ENCODE measurements at regions not wholly inside any gene's neighbourhood (a gene's known extent, or its start where the extent isn't known, plus 50 kb on each side); places are given as distances from the start of the nearest gene placed in this dataset.
A peak's percentile ranks its signal among the peaks of the same experiment; 100 is the strongest.
"Not testable (repeated sequence)": the region's sequence is repeated elsewhere in the genome, so short reads cannot be mapped to it uniquely, and the experiment has no call there.

DNA sequence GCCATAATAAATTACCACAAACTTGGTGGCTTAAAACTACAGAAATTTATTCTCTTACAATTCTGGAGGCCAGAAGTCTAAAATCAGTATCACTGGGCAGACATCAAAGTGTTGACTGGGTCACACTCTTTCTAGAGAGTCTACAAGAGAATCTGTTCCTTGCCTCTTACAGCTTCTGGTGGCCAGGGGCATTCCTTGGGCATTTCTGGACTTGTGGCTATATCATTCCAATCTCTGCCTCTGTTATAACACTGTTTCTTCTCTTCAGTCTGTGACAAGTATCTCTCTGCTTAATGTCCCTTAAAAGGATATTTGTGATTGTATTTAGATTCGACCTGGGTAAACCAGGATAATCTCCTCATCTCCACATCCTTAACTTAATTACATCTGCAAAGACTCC lies 207.3 kb upstream of the DCAF8L1 start:
- no peak for DNase-seq

DNA sequence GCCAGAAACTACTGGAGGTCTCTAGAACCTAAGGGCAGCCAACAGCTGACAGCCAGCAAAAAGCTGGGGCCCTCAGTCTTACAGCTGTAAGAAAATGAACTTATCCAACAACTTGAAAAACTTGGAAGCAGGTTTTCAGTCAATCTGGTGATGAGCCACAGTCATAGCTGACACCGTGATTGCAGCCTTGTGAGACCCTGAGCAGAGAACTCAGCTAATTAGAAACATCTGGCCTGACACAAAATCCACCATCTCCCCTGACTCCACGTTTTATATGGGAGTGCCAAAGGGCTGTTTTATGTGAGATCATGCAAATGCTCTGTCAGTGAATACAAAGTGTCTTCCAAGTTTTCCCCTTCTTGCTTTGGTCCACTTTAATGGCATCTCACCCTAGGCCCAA lies 198.8 kb upstream of the DCAF8L1 start:
- no peak for DNase-seq

DNA sequence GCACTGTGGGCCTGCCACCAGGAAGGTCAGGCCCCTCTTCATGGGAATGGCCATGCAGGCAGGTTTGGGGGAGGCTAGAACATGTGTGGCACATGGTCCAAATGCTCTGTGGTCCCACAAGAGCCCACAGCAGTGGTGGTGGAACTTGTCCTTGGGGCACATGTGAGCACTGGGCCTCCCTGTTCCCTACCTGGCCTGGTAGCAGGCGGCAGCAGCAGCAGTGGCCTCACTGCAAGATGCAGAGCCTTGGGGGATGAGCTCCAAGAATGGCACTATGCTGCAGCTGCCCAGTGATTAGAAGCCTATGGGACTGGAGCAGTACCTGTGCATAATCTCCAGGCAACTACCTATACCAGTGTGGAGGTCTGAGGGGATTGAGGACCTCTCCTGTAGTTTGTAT lies 197.0 kb upstream of the DCAF8L1 start:
- DNase-seq = no peak

DNA sequence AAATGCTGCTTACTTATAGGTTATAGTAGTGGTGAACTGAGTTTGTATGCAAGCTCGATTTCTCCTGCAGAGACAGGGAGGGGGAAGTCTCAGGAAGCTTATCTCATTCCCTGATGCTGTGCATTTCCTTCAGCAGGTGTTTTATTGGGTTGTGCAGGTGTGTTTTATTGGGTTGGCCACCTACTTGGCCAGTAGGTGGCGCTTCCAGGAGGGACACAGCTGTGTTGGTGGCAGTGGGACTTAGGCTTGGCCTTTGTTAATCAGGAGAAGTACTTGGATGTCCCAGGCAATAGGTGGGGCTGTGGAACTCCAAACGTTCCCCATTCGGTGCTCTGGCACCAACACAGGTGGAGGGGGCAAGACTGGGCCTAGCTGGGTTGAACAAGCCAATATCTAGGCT lies 196.0 kb upstream of the DCAF8L1 start:
- peak; percentile 2 to 6 for DNase-seq

DNA sequence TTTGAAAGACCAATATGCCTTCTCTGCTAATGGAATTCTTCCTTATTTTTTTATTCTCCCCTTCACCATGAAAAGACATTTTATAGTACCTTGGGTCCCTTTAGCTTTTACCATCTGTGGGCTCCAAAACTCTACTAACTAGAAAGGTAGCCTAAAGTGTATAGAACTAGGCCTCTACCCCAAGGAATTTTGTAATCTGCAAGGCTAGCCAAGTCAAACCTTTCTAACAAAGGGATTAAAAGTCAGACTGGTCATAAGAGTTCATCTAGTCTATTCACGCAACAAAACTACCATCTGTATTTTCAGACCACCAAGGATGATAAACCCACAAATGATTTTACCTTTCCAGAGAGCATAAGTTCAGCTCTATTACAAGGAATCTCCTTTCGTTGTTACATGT lies 189.5 kb upstream of the DCAF8L1 start:
- no peak for DNase-seq

DNA sequence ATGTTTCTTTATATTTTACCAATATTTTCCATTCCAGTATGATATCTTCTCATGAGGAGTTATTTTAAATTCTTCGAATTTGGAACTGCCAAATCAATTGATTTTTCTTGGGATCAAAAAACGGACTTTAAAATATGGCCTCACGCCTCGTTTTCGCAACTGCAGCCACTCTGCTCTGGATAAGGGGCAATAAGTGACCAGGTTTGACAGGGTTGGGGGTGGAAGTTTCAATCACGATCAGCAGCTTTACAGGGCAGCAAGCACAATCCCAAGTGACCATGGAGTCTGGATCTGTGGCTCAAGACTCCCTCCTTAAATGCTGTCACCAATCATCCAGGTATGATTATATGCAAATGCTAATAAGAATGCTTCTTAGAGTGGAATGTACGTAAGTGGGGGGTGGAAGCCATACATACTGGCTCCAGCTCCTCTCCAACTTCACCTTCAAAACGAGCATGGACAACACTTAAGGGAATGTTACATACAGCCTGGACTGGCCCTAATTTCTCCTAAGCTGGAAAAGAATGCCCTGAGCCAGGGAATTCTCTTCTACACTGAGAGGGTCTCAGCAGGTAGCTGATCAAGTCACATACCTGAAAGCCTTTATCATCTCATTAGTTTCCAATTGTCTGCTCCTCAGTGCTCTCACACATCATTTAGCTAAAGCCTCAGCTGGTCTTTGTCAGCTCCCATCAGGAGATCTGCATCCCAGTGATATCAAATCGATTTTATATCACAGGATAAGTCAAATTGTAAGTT lies 176.9 kb upstream of the DCAF8L1 start:
- DNase-seq = no peak

DNA sequence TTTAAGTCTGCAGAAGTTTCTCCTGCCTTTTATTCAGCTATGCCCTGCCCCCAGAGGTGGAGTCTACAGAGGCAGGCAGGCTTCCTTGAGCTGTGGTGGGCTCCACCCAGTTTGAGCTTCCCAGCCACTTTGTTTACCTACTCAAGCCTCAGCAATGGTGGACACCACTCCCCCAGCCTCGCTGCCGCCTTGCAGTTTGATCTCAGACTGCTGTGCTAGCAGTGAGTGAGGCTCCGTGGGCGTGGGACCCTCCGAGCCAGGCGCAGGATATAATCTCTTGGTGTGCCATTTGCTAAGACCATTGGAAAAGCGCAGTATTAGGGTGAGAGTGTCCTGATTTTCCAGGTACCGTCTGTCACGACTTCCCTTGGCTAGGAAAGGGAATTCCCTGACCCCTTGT lies 171.0 kb upstream of the DCAF8L1 start:
- DNase-seq = not testable (repeated sequence)

DNA sequence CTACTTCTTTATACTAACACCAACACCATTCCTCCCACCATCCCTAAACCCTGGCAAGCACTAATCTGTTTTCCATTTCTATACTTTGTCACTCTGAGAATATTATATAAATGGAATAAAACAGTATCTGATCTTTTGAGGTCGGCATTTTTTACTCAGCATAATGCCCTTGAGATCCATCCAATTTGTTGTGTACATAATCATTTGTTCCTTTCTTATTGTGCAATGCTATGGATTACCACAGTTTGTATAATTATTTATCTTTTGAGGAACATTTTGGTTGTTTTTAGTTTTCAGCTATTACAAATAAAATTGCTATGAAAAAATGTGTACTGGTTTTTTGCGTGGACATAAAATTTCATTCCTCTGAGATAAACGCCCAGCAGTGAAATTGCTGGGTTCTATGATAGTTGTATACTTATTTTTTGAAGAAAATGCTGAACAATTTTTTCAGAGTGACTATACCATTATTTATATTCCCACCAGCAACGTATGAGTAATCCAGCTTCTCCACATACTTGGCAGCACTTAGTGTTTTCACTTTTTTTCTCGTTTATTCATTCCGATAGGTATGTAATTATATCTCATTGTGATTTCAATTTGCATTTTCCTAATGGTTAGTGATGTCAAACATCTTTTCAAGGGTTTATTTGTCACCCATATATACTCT lies 154.3 kb upstream of the DCAF8L1 start:
- DNase-seq = no peak

DNA sequence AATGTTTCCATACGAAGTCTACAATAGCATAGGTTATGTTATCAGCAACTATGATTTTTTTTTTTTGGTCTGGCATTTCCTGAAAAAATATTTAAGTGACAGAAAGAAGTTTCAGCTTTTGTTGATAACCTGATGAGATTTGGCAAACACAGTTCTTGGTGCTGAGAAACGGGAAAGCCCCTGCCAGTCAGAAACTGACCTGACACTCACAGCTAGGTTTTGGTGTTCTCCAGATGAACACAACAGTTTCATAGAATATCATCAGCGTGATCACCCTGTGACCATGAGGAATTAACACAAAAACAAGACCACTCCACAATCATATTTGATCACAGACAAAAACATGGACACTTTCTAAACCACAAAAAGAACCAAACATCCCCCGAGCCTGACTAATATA lies 152.5 kb upstream of the DCAF8L1 start:
- DNase-seq = no peak

DNA sequence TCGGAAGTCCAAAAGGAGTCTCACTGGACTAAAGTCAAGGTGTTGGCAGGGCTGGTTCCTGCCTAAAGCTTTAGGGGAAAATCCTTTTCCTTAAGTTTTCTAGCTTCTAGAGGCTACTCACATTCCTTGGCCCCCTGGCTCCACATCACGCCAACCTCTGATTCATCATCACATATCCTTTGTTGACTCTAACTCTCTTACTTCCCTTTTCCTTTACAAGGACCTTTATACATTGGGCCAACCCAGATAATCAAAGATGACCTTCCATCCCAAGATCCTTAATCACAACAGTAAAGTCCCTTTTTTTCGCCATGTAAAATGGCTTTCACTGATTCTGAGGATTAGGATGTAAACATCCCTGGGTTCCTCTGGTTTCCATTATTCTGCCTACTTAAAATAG lies 146.4 kb upstream of the DCAF8L1 start:
- DNase-seq = no peak

DNA sequence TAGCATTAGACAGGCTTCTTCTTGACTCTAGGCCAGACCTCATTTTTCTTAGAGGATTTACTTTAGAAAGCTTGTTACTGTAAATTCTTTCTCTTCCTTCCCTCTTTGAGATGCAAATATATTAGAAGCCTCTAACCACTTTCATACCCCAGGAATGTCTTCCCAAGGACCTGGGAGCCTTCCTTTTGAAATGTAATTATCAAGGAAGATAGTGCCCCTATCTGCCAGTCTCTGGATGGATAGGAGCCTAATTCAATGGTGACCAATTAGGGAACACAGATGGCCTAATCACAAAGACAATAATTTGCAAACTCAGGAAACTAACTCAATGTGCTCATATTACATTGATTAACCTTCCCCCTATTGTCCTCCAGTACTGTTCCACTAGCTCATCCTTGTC lies 145.6 kb upstream of the DCAF8L1 start:
- DNase-seq = no peak

DNA sequence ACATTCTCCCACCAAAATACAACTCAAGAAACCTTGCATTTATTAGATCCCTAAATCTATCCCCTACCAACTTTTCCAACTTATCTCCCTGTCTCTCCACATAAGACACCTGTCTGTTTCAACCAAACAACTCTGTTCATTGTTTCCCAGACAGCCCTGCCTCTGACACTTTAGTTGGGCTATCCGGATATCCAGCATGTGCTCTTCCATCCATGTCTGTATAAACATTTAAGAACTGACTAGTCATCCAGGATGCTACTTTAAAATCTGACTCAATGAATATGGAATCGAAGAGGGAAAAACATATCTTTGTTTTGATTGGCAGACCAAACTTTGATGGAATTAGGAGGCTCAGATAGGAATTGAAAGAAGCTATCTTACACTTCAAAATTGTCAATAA lies 143.2 kb upstream of the DCAF8L1 start:
- no peak for DNase-seq

DNA sequence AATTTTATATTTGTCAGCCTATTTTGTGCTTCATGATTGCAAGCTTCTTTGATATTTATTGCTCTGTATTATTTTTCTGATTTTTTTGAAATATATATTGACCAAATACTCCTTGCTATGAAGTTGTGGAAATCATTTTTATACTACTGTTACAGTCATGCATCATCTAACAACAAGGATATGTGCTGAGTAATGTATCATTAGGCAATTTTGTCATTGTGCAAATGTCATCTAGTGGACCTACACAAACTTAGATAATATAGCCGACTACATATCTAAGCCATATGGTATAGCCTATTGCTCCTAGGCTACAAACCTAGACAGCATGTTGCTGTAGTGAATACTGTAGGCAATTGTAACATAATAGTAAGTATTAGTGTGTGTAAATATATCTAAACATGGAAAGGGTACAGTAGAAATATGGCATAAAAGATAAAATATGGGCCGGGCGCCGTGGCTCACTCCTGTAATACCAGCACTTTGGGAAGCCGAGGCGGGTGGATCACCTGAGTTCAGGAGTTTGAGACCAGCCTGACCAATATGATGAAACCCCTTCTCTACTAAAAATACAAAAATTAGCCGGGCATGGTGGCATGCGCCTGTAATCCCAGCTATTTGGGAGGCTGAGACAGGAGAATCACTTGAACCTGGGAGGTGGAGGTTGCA lies 139.5 kb upstream of the DCAF8L1 start:
- not testable (repeated sequence) for DNase-seq

DNA sequence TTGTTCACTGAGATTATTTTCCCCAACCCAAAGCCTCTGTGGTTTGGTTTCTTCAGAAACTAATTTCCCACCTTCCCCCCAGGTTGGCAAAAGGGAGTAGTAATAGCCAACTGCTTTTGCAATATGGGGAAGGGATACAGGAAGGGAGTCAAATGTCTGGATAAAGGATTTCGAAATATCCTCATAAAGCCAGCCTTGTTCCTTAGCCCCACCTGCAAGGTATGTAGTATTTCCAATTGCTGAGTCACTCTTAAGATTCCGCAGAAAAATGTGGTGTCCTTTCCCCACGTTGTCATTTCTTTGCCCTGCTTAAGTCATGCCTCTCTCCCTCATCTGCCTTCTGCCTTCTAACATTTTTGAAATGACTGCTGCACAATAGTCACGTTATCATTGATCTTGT lies 138.8 kb upstream of the DCAF8L1 start:
- DNase-seq = no peak

DNA sequence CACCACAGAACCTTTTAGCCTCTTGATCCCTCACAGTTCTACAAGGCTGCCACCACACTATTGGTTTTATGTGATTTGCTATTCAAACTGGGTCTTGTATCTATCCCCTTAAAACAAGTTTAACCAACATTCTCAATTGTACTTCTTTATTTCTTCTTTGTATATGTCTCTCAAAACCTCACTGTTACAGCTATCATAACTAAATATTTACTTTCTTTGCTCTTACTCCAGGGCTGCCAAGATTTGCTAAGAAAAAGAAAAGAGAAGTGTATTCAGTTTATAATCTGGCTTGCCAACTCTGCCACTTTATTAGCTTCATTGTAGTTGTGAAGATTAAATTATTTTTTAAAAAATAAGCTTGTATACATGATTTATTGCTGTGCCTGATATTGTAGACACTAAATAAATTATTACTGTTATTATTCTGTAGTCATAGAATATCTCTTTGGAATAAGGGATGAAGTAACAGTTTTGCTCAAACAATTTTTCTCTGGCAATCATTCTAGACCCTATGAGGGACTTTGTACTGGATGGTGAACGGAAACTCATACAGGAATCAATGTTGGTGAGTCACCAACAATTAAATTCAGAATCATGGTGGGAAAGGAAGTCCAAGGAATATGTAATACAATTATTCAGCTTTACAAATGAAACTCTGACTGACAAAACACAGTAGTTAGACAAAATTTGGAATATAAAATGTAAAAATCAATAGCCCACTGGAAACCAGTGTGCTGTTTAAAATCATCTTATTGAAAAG lies 127.1 kb upstream of the DCAF8L1 start:
- no peak for DNase-seq

DNA sequence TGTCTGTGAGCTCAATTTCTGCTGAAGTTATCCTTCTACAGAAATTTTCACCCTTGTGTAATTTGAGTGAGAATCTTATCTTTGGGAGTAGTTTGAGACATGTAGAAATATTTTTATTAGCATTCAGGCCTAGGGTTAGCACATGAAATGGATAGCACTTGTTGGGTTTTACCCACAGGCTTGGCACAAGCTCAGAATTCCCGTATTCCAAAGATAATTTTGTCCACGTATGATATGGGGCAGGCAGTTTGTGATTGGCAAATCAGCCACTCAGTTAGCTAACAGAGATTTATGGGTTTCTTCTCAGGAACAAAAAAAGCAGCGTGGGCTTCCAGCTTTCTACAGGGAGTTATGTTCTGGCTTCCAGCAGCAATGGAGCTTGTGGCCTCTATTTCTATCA lies 117.9 kb upstream of the DCAF8L1 start:
- DNase-seq = no peak

DNA sequence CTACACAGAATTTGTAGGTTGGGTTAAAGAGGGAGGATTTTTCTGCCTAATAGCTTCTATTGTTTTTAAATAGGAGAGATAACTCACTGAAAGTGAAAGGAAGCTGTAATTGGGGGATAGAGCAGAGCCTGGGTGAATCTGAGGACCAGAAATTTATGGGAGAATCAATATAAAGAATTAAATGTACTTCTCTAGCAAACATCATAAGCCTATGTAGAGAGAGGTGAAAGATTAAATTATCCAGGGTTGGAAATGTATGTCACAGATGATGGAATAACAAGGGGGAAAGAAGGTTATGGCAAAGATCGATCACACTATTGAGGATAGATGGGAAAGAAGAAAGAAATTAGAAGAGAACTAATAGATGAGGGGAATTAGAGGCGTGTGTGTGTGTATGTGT lies 104.4 kb upstream of the DCAF8L1 start:
- no peak for DNase-seq

DNA sequence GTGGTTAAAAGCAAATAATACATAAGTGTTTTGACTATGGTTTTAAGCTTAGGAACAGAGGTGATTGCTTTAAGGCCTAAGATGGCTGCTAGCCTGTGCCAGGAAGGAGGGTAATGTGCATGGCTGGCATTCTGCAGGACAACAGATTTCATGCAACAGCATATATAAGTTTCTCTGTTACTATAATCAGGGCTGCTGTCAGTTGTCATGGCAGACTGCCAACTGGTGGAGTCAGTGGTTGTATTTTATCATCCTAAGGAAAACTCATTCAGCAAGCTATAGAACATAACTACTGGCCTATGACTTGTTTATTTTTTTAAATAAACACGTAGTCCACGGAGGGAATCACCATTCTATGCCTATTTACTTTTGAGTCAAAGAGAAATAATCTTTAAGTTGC lies 77.7 kb upstream of the DCAF8L1 start:
- DNase-seq = no peak

DNA sequence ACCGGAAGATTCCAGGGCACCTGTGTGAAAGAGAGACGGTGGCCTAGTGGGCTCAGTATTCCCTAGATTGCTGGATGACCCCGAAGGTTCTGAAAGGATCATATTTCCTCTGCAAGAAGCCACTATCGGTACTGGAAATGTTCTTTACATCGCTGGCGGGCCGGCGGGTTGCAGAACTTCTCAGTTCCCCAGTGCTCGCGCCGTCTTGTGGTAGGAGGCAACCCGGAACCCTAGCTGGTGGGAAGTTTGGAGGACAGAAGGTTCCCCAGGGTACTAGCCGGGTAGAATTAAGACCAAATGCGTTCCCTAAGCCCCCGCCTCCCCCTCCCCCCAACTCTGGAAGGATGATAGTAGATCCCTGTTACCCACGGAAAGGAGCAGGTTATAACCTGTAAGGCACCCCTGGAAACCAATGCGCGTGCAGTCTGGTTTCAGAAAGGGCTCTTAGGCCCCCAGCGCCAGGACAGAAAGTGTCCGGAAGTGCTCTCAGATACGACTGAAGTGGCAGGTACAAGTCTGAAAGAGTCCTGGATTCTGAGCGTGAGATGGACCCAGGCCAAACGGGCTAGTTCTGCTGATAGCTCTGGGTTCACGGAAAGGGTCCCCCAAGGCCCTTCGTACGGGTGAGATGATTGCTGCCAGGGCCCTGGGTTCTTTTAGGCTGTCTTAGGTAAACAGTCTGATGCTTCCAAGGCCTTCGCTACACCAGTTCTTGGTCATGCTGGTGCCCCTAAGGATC lies 61.7 kb upstream of the DCAF8L1 start:
- no peak for DNase-seq

DNA sequence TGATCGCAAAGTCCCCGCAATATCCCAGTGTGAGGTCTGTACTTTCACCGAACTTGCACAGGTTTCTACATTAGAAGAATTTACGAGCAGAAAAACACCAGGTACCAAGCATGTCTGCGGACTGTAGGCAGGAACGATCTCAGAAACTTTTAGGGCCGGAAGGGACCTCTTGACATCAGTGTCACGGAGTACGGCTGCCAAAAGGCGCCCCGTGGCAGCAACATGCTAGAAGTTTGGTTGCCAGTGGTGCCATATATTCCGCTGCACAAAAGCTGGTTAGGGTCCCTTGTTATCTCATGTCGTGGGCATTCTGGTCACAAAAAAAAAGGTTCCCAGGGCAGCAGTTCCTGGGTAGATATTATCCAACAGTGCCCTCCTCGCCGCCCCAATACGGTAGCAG lies 61.0 kb upstream of the DCAF8L1 start:
- no peak for DNase-seq

DNA sequence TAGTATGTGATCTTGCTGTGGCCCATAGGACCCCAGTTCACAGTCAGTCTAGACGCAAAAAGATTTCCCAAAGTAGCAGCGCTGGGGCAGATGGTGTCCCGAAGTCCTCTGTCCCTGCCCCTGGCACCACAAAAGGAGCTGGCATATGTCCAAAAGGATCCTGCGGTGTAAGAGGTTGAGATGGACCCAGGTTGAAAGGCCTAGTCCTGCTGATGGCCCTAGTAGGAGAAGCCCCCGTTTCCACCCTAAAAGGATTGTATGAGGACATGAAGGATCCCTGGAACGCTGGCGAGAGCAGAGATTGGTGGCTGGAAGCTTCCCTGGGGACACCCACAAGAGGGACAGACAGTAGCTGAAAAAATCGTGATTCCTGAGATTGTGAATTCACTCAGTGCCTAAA lies 58.0 kb upstream of the DCAF8L1 start:
- no peak for DNase-seq

All from NCI-H187 (cell line).